Esophagus muscularis mucosa (tissue), 3 donors: ENCODE measurements at regions not wholly inside any gene's neighbourhood (a gene's known extent, or its start where the extent isn't known, plus 50 kb on each side); places are given as distances from the start of the nearest gene placed in this dataset.
"Not testable (repeated sequence)": the region's sequence is repeated elsewhere in the genome, so short reads cannot be mapped to it uniquely, and the experiment has no call there.

Experiments
- EP300 ChIP-seq: sonication (generic); formaldehyde crosslinking; IDR thresholded peaks from one replicate; pipeline ENCODE4 v1.6.1; 2017; ENCODE audit warnings: antibody characterized with exemption
- TF ChIP-seq, protein P1 (sequence below), 3 experiments: fragments of 200-600 bp in 2 of 3; fragments of 450-650 bp in 1 of 3; sonication (generic) in 2 of 3; IDR thresholded peaks; one replicate each; pipeline ENCODE4 v1.5.1; 2017 to 2019; ENCODE audit warnings: antibody characterized with exemption in 3 of 3, mild to moderate bottlenecking in 2 of 3, moderate library complexity in 1 of 3

DNA sequence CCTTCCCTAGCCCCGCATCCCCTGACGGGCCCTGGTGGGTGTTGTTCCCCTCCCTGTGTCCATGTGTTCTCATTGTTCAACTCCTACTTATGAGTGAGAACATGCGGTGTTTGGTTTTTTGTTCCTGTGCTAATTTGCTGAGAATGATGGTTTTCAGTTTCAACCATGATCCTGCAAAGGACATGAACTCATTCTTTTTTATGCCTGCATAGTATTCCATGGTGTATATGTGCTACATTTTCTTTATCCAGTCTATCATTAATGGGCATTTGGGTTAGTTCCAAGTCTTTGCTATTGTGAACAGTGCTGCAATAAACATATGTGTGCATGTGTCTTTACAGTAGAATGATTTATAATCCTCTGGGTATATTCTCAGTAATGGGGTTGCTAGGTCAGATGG is 65.7 kb upstream of the DCD start:
- TF ChIP-seq, protein P1, sequence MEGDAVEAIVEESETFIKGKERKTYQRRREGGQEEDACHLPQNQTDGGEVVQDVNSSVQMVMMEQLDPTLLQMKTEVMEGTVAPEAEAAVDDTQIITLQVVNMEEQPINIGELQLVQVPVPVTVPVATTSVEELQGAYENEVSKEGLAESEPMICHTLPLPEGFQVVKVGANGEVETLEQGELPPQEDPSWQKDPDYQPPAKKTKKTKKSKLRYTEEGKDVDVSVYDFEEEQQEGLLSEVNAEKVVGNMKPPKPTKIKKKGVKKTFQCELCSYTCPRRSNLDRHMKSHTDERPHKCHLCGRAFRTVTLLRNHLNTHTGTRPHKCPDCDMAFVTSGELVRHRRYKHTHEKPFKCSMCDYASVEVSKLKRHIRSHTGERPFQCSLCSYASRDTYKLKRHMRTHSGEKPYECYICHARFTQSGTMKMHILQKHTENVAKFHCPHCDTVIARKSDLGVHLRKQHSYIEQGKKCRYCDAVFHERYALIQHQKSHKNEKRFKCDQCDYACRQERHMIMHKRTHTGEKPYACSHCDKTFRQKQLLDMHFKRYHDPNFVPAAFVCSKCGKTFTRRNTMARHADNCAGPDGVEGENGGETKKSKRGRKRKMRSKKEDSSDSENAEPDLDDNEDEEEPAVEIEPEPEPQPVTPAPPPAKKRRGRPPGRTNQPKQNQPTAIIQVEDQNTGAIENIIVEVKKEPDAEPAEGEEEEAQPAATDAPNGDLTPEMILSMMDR (IDR thresholded peaks at IDR 0.05), result not testable (repeated sequence)
- TF ChIP-seq EP300, result not testable (repeated sequence)
